Epithelial cell of prostate (primary cell): ENCODE measurements at regions not wholly inside any gene's neighbourhood (a gene's known extent, or its start where the extent isn't known, plus 50 kb on each side); places are given as distances from the start of the nearest gene placed in this dataset.

Source experiments
- DNase-seq: peaks from one replicate; pipeline ENCODE4 v3.0.0-alpha.2; 2011; ENCODE audit warnings: low read depth, low spot score
- H3K27ac ChIP-seq: fragments of 450-650 bp; 2 replicates; pipeline ENCODE4 v1.5.1; 2017; ENCODE audit warnings: mild to moderate bottlenecking

DNA sequence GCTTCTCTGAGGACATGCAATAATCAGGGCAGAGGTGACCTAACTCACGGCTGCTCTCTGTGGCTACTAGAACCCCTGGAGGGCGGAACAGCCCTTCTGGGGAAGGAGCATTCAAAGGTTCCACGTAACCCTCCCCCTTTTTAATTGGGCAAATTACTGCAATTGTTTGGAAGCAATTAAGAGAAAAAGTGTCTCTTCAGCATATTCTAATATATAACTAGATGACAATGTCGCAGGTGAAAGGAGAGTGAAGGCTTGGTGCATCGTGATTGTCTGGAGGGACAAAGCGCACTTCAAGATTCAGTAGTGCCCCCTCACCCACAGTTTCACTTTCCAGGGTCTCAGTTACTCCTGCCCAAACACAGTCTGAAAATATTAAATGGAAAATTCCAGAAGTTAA, 720.8 kb downstream of the DCDC2C start:
- no peak for DNase-seq
- H3K27ac ChIP-seq = no peak overlapping the region

DNA sequence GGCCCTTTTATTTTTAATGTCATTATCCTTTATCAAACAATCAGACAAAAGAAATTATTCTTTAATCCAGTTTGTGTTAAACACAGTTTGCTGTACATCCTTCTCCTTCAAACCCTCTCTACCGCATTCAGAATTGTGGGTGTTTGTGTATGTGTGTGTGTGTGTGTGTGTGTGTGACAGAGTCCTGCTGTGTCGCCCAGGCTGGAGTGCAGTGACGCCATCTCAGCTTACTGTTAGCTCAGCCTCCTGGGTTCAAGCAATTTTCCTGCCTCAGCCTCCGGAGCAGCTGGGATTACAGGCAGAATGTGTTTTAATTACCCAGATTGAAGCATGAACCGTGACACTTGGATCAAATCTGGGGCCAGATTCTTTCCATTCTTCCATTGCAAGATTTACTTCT, 723.7 kb downstream of the DCDC2C start:
- H3K27ac ChIP-seq = no peak overlapping the region
- no peak for DNase-seq

DNA sequence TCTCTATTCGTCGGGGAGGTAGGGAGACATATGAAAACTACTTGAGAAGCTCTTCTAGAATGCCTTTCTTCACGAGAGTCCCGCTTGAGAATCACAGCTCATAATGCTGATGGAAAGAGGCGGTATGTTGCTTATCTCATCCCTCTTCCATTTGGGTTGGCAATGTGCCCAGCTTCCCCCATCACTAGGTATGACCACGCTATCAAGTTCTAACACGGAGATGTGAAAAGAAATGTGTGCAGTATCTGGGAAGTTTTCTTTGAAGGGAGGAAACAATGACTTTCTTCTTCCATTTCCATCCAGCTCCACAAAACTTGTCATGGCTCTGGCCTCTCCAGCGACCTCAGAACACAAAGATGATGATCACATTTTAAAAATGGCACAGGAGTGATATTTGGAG, 742.4 kb downstream of the DCDC2C start:
- DNase-seq = no peak
- no peak overlapping the region for H3K27ac ChIP-seq

DNA sequence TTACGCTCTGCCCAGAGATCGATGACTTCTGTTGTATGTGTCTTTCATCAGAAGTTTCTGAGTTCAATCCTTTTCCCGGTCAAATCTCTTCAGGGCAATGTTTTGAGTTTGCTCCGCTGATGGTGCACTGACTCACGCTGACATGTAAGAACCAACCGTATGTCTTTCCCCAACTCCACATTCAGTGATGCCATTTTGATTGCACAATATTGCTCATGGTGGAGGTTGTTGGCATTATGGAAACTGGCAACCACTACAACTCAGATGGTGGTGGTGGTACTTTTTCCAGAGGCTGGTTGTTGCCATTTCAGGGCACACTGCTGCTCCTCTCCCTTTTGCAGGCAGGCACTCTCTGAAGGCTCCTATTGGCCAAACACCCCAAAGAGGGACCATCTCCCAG, 751.5 kb downstream of the DCDC2C start:
- H3K27ac ChIP-seq = no peak overlapping the region
- DNase-seq = no peak

DNA sequence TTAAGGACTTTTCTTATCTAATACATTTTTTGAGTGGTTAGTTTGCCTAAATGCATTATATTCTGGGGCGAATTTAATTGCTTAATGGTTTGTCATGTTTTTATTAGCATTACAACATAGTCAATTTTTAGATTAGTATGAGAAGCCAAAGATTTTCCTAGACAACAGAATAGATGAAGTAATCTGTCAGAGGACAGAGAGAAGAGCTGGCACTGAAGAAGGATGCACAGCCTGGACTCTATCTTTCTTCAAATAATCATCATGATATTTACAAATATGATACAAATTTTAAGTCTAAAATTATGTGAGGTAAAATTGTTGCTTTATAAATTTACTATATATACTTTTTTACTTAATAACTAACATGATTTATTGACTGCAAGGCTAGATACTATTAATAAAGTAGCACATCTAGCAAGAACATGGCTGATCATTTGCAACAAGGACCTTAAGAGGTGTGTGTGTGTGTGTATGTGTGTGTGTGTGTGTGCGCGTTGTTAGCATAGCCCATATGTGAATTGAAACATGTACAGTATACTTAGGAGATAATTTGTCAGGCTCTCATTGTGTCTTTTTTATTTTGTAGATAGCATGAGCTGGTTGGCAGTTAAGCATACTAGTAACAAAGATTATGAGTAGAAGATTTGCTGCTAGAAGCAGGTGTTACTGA, 752.2 kb downstream of the DCDC2C start:
- DNase-seq = no peak
- no peak overlapping the region for H3K27ac ChIP-seq

DNA sequence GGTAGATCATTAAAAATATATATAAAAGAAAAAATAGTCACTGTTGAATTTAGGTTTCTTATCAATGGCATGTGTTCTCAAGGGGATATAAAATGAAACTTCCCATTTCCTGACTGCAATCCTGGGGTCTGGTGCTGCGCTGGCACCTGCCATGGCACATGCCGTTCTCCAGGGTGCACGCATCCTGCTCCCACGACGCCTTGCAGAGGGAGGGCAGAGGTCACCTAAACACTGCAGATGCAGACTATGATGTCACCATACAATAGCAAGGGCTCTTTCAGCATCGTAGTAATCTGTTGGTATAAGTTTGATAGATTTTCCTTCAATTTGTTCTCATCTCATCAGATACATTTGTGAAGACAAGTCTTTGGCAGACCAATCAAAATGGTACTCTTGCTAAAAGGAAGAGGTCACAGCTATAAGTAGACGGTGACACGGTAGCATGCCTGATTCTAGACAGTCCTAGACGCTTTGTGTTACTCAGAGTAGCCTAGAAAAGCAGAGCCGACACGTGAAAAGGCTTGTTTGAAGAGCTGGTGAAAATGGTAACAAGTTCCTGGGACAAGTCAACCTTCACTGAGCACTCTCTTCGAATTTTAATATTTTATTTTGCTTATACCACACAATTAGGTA, 761.4 kb downstream of the DCDC2C start:
- H3K27ac ChIP-seq = no peak overlapping the region
- DNase-seq = no peak

DNA sequence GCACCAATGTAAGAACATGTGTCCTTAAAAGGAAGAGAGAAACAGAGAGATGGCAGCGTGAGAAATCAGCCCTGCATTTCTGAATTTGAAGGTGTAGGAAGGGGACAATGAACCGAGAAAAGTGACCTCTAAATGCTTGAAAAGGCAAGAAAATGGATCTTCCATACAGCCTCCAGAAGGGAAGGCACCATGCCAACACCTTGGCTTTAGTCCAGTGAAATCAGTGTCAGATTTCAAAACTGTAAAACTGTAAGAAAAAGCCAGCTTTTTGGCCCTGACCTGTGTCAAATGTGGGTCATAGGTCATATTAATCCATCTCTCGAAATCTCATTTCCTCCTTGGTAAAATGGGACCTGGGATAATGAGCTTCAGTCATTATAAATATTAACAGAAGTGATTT, 762.3 kb downstream of the DCDC2C start:
- no peak overlapping the region for H3K27ac ChIP-seq
- DNase-seq = no peak

DNA sequence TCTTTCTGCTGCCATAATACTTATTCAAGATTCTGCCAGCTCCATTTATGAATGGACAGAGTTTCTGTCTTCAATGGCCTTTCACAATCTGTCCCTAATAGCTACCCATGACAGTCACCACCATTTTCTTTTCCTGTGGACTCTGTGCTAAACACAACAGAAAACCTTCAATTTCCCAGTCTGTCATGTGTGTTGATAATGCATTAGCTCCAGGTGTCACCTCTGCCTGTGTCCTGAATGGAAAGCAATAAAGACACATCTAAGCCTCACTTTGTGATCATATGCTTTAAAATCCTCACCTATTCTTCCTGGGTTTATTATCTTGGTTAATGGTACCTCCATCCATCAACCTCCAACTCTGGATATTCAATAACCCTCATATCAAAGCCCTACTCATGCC, 772.2 kb downstream of the DCDC2C start:
- DNase-seq = no peak
- H3K27ac ChIP-seq = no peak overlapping the region

DNA sequence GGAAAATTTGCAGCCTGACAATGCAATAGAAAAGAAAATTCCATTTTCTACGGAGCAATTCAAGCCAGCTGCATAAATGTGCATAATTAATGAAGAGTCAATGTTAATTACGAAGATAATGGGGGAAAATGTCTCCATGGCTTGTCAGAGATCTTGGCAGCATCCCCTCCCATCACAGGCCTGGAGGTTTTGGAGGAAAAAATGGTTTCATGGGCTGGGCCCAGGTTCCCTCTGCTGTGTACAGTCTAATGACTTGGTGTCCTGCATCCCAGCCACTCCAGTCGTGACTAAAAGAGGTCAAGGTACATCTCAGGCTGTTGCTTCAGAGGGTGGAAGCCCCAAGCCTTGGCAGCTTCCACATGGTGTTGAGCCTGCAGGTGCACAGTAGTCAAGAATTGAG, 779.7 kb downstream of the DCDC2C start:
- no peak overlapping the region for H3K27ac ChIP-seq
- no peak for DNase-seq

DNA sequence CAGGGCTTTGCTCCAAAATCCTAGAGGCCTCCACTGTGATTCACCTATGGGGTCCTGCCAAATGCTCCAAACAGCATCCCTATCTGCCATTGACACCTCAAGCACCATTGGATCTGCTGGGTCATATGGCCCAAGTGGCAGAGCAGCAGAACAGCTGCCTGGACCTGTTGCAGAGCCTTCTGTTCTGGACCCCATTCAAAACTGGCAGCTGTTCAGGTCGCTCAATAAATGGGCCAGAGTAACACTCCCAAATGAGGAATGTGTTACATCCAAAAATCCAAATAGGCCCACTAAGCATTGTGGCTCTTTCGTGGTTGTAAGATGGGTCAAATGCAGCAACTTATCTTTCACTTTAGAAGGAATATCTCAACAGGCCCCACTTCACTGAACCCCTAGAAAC, 783.6 kb downstream of the DCDC2C start:
- H3K27ac ChIP-seq = no peak overlapping the region
- DNase-seq = no peak

DNA sequence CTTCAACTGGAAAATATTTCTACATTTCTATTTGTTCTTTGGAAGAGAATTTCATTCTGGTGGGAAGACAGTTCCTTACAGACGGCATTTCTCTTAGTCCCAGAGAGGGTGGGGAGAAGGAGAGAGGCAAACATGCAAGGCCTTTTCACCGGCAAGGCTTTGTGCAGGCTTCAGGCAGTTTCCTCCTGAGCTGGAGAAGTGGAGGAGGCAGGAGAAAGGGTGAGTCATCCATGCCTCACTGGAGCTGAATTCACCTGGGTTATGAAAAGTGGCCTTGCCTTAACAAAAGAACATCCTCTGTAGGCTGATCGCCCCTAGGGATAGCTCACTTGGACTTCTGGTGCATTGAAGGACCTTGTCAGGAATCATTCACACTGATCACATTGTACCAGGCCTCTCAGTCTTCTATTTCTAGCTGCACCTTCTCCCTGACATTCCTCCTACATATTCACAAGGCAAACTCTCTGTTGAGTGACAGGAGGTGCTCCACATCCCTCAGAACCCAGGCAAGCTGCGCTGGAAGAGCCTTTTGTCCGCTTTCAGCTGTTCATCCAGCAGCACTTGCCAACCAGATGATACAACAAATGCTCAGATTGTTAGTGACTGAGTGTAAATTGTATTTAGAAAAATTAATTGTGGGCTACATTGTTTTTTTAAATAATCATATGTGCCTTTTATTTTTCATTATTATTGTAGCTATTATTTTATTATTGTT, 796.1 kb downstream of the DCDC2C start:
- H3K27ac ChIP-seq = no peak overlapping the region
- no peak for DNase-seq

DNA sequence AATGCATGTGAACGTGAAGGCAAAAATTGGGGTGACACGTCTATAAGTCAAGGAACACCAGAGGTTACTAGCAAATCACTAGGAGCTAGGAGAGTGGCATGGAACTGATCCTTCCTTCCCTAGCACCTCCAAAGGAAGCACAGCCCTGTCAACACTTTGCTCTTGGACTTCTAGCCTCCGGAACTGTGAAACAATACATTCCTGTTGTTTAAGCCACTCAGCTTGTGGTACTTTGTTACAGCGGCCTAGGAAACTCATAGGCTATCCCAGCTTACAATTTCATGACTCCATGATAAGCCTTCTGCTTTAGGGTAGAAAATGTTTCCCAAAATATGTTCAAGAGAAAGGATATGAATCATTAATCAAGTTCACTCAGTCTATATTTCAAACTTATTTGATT, 798.1 kb downstream of the DCDC2C start:
- no peak overlapping the region for H3K27ac ChIP-seq
- DNase-seq = no peak

DNA sequence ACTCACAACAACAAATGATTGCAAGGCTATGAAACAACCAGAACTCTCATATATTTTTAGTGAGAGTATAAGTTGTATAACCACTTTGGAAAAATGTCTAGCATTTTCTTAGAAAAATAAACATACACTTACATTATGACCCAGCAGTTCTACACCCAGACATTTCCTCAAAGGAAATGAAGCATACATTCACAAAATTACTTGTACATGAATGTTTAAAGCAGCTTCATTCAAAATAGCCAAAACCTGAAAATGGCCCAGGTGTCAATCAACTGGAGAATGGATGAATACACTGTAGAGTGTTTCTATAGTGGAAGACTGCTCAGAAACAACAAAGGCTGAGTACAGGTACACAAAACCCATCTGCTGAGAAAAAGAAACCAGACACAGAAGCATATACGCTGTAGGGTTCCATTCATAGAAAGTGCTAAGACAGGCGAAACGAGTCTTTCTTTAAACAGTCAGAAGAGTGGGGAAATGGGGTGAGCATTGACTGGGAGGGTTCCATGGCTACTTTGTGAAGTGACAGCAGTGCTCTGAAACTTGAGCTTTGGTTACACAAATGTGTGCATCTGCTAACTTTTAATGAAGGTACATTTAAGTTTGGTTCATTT, 799.0 kb downstream of the DCDC2C start:
- DNase-seq = no peak
- no peak overlapping the region for H3K27ac ChIP-seq

DNA sequence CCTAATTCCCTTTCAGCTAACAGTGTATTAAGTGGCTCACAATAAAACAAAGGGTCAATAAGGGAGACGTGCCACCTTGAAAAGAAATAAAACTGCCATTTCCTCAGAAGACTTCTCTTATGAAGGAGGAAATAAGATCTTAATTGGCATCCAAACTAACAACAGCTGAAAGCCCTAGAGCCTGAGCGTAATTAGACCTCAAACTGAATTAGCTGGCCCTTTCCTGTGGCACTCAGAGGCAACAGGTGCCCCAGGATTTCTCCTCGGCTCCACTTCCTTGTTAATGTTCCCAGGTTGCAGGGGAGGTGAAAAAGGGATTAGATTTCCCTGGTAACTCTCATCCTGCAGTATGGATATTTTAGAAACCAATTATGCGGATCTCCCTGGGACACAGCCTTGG, 804.3 kb downstream of the DCDC2C start:
- no peak for DNase-seq

DNA sequence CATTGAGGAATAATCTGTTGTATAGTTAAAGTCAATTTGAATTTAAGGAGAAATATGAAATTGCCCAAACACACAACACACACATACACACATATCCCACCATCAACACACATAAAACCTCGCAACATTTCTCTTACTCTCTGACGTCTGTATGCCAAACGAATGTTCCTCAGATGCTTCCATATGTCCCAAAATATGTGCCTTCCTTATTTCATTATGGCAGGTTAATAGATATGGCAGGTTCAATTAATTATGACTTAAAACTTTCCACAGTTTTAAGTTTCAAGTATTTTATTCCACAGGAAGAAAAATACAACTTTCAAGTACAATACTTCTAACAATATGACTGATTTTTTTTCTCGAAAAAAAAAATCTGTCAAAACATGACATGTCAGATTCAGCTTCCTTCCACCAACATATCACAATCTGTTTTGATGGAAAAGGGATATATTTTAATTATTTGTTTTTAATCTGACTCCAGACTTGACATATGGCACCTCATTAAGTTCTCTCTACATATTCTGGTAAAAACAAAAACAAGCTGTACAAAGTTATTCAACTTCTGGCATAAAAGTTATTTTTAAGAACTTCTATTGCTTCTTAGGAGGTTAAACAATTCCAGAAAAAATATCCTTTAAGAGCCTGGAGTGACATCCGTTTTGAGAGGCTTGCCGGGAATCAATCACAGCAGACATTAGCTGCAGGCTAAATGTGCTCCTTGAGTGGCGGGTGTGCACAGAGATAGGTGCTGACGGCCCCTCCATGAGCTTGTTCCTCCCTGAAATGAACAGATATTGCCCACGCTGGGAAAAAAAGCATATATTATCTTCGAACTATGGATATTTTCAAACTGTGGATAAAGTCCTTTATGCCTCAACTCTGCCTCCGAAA, 812.7 kb downstream of the DCDC2C start:
- DNase-seq = no peak
- no peak overlapping the region for H3K27ac ChIP-seq

More for the DNA sequence above, 804.3 kb downstream of the DCDC2C start:
- H3K27ac ChIP-seq = no peak overlapping the region

DNA sequence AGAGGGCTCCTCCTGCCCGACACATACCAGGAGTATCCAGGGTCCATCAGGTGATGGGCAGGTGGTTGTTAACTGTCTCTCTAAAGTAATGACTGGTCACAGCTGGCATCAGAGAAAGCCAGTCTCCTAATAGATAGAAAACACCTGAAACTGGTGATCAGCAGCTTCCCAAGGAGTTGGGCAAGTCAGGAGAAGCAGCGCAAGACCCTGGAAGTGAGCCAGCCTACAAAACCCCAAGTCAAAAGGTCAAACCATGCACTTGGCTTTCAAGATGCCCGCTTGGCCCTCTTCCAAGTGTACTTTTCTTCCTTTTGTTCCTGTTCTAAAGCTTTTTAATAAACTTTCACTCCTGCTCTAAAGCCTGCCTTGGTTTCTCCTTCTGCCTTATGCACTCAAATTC, 815.2 kb downstream of the DCDC2C start:
- no peak overlapping the region for H3K27ac ChIP-seq
- no peak for DNase-seq

DNA sequence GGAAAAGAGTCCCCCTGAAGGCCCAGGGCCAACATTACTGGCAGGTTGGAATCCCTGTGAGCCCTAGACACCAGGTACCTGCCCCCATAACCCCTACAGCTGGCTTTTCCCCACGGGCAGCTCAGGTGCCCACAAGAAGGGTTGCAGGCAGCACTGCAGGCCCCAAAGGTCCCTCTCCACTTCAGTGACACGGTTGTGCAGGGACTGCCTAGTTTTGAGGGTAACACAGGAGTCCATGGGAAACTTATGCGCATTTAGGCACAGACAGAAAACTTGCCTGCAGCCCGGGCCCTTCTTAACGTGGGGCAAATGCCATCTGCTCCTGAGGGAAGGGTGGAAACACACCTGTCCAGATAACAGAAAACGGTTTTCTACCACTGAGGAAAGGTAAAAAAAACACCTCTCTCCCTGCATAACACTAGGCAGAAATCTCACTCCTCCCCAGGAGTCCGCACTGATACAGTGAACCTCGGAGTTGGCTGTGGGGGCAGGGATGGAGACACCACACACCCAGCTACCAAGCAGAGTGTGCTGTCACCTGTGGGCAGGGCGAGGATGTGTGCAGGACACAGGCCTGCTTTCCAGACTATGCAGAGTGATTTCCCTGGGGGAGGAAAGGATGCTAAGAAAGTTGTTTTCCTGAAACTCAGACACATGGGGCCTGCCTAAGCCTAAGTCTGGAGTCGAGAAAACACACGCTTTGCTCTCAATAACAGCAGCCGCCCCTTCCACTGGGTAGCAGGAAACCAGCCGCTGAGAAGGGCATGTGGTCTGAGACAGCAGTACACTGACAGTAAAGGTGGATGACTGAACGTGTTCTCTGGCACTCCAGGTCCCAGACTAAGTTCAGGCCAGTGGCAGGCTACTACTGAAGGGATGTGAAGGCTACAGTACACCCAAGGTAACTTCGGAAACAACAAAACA, 819.4 kb downstream of the DCDC2C start:
- no peak overlapping the region for H3K27ac ChIP-seq
- DNase-seq = no peak

DNA sequence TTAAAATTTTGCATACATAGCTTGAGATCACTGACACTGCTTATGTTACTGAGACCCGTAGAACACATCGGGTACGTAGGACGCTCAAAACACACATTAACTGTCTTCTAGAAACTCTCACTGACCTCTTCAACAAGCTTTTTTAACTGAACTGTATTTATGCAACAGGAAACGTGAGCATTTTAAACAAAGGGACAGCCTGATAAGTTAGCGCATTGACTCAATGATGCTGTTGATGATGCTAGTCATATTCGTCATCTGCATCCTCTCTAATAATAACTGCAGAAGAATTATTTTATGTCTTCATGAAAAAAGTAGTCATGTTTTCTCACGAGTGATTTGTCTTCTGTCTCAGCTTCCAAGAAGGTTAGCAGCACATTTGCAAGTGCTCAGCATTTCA, 824.0 kb downstream of the DCDC2C start:
- no peak overlapping the region for H3K27ac ChIP-seq
- no peak for DNase-seq

DNA sequence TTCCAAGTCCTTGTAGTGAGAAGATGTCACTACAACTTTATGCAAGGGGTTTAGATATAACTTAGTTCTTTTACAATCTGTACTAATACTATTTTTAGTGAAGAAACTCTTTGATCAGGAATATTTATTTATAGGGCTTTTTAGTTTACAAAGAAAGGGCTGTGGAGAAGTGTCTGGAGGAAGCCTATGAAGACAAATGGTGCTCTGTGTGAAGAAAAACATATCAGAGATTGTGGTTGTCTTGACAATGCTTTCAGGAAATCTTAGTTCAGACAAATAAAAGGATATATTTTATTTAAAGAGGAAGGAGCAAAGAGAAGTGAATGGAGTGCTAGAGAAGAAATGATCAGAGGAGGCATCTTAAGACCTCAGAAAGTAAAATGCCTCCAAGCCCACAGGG, 824.9 kb downstream of the DCDC2C start:
- no peak for DNase-seq
- no peak overlapping the region for H3K27ac ChIP-seq
